HG03280 (cell line): ENCODE measurements at regions not wholly inside any gene's neighbourhood (a gene's known extent, or its start where the extent isn't known, plus 50 kb on each side); places are given as distances from the start of the nearest gene placed in this dataset.

ENCODE experiments used
- ATAC-seq: cut with Tn5 transposase; IDR thresholded peaks from one replicate; pipeline ENCODE4 v1.9.1; 2021; ENCODE audit warnings: mild to moderate bottlenecking, moderate library complexity; ENCODE audit not compliant: unreplicated experiment

DNA sequence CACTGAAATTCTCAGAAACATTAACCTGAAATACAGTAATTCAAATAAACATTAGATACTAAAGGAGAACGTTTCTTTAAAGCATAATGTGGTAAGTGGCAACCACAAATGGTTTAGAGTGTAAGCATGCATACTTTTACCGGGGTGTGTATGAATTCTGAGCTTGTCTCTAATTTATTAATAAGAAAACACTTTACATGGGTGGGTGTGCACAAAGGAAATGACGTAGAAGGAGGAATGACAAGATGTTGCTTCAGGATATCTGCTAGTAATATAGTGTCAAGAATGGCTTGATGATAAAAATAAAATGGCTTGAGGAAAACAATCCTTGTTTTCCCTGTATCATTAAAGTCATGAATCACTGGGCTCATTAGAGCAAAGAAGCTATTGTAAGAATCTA, 92.5 kb downstream of the ARL4A start:
- ATAC-seq, result no peak

DNA sequence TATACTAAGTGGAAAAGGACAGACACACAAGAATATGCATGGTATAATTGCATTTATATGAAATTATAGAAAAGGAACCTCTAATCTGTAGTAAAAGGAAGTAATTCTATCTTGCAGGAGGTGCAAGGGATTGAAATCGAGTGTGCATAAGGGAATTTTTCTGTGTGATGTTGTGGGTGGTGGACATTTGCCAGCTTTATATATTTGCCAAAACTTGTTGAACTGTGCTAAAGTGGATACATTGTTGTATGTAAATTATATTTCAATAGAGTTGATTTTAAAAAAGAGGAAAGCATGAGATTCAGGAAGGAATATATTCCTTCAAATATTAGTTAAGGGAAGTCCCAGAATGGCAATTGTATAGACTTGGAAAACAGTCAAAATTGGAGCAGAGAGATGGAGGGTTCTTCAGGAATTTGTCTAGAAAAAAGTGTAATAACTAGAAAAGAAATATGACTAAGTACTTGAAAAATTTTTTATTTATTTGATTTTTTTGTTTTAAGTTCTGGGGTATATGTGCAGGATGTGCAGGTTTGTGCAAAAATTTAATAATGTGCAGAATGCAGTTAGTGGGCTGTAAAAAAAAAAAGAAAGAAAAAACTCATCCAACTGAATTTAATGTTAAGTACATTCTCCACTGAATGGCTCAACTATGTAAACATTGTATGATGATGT, 96.1 kb downstream of the ARL4A start:
- ATAC-seq, result no peak

GRCh38 chr7:12785473-12785872, 98.0 kb downstream of the ARL4A start:
- no peak for ATAC-seq

- ATAC-seq, result no peak
Observed at GRCh38 chr7:12786494-12786893, 99.1 kb downstream of the ARL4A start.

DNA sequence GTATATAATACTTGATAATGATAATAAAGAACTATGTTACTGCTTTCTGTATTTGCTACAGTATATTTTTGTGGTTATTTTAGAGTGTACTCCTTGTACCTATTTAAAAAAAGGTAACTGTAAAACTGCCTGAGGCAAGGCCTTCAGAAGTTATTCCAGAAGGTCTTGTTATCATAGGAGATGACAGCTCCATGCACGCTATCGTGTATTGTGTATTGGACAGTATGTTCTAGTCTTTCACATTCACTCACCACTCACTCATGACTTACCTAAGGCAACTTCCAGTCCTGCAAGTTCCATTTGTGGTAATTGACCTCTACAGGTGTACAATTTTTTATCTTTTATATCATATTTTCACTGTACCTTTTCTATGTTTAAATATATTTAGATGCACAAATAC, 100.7 kb downstream of the ARL4A start:
- no peak for ATAC-seq

DNA sequence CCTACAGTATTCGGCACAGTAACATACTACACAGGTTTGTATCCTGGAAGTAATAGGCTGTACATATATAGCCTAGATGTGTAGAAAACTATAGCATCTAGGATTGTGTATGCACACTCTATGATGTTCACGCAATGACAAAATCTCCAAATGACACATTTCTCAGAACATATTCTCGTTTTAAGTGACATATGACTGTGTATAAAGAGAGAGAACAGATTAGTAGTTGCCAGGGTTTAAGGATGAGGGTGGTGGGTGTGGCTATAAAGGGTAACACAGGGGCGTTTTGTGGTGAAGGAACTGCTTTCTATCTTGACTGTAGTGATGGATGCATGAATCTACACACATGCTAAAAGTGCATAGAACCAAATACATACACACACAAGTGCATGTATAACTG, 101.2 kb downstream of the ARL4A start:
- ATAC-seq, result no peak

GRCh38 chr7:12794722-12795302, 107.4 kb downstream of the ARL4A start:
- ATAC-seq, result no peak

DNA sequence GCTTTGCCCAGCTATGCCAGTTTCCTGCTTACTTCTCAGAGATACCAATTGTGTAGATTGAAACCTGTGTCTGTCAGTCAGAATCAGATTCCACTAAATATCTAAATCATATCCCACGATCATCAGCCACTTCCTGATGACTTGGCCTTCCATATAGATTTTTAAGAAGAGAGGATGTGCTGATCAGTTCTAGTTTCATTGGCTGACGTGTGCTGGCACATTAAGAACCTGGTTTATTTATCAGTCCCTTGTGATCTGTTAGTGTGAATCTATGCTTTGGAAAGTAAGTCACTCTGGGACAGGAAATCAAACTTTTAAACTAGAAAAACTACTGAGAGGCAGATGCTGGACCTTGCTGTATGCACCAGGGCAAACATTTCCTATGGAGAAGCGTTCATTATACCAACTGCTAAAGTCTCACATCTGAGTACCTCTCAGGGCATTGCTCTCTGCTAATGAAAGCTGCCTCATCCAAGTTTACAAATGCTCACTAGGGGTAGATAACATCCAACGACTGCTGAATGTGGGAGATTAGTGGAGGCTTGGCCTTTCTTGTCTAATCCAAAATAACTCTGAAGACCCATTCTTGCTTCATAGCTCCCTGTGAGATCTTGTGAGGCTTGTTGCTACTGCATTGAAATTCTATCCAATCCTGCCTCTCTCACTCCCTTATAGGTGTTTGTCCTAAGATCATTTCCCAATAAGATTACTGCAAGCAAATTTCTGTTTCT, 109.1 kb downstream of the ARL4A start:
- no peak for ATAC-seq

DNA sequence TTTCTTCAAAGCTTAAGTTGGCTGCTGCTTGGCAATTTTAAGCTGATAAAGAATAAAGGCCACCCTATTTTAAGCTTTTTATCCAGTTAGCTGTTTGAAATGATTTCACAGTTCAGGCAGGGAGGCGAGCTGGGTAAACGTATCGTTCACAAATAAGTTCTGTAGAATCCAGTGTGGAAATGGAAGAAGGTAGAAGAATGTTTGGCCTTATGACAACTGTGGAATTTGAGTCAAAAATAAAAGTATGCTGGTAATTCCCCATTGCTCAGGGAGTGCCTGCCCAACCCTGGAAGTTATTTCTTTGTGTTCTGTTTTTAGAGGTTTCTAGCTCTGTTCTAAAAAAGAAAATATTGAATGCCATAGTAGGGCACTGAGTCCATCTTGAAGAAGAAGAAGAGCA, 113.1 kb downstream of the ARL4A start:
- ATAC-seq, result no peak

DNA sequence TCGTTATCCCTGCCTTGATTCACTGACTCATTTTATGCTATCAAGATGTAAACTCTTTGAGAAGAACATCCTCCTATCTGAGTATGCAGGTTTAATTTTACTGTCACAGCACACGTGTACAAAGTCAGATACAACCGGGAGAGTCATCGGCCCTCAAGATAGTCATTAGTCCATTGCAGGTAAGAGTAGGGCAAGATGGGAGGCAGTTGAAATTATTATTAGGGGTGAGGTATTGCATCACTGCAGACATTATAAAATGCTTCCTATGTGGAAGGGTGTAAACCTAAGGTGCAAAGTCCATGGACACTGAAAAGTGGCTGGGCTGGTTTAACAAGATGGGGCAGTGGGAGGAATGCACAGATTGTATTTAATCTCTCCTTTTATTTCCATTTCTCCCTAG, 113.7 kb downstream of the ARL4A start:
- ATAC-seq, result no peak

- ATAC-seq, result no peak
Observed at GRCh38 chr7:12802070-12802469, 114.6 kb downstream of the ARL4A start.

DNA sequence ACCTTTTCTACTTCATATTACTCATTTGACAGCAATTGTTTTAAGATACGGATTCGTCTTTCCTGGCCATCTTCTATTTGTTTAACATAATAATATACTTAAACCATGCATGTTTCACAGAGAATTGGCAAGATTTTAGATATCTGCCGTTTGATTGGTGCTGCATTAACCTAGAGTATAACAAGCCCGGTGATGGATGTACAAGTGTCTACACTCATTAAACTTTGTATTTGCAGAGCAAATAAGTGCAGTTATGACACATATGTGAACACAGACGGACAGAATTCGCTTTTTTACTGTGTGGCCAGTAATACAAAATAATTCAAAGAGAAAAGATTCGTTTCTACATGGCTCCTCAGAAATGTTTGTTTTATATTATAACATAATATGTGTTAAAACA, 116.1 kb downstream of the ARL4A start:
- no peak for ATAC-seq

GRCh38 chr7:12805518-12805928, 118.1 kb downstream of the ARL4A start:
- ATAC-seq, result no peak

GRCh38 chr7:12805957-12806356, 118.5 kb downstream of the ARL4A start:
- no peak for ATAC-seq

DNA sequence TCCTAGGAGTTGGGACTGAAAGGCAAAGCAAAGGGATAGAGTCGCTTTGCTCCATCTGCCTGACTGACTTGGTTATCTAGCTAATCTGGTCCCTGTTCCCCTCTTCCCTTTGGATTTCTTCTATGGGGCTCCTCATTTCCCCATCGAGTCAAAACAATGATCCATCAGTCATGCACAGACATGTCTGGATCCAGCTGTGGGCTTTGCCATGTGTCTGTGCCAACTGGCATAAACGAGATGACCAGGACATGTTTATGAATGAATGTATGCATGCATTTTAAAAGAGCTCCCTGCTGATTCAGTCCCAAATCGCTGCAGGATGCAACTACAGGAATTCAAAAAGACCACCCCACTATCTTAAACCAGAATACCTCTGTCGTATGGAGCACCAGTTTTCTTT, 122.0 kb downstream of the ARL4A start:
- no peak for ATAC-seq

- ATAC-seq, result no peak
Observed at GRCh38 chr7:12812111-12812510, 124.7 kb downstream of the ARL4A start.

DNA sequence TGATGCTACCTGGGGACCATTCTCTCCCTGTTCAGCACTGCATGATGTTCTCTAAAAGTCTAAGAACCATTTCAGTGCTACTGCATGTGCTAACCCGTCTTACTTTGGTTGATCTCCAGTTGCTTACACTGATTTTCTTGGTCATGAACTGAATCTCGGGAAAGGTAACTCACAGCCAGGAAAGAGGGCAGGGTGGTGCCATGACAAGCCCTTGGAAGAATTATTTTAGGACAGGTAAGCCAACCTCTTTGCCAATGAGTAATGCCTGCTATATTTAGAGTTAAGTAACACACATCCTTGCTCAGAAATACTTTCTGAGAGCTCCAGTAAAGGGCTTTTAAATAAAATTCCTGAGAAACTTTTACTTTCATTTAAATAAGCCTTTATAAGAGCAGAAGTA, 126.7 kb downstream of the ARL4A start:
- no peak for ATAC-seq

DNA sequence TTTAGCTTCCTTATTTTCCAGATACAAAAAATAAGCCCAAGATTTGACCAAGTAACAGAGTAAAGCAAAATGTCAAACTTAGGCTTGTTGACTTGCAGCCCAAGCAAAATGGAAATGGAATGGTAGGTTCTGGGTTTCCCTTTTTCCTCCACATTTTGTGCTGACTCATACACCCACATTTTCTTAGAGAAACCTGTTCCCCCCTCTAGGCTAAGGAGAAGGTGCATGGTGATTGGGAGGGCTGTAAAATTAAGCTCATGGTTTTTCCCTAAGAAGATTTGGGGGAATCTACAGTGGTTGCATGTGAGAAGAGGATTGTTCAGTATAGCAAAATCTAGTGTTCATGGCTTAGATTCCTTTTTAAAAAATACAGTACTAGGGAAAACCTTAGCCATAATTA, 127.4 kb downstream of the ARL4A start:
- no peak for ATAC-seq

DNA sequence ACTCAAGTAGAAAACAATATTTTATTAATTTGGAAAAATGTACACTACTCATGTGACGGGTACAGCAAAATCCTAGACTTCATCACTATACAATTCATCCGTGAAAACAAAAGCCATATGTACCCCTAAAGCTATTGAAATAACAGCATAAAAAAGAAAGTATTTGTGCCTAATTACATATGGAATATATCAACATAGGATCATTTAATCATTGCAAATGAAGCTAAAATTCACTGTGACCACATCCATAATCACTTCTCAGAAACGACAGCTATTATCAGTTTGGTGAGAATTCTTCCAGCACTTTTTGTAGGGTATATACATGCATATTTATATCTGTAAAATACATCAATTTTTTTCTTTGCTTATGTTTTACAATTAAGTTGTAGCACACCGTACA, 128.0 kb downstream of the ARL4A start:
- no peak for ATAC-seq

GRCh38 chr7:12815871-12816270, 128.4 kb downstream of the ARL4A start:
- ATAC-seq, result no peak

DNA sequence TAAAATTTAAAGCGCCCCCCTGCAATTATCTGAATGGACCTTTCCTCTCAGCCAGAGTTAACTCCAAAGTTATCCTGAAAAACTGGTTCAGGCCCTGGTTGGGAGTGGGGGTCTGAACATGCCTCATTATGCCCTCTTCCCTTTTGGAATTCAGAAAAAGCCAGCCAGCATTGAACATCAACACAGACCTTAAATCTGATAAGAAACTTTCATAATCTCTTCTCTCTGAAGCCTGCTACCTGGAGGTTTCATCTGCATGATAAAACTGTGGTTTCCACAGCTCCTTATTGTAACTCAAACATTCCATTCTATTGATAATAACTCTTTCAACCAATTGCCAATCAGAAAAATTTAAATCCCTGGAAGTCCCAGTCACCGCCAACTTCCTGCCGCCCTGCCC, 133.3 kb downstream of the ARL4A start:
- no peak for ATAC-seq

DNA sequence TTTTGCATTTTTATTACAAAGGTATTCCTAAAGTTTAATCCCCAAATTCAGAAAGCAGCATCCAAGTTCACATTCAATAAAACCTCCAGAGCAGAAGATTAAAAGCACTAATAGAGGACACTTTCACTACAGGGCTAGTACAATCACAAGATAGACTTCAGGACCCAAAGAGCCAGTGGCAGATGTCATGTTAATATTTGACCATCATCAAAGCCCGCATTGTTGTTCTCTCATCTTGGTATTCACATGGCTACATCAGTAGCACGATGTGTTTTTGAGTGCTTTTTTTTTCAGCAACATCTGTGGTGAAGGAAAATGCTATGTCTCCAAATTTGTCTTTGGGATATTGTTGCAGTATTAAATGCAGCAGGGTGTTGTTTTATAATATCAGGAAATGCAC, 134.3 kb downstream of the ARL4A start:
- ATAC-seq, result no peak
